Neural cell (in vitro differentiated cells): ENCODE measurements at regions not wholly inside any gene's neighbourhood (a gene's known extent, or its start where the extent isn't known, plus 50 kb on each side); places are given as distances from the start of the nearest gene placed in this dataset.

ENCODE experiments used
- CTCF ChIP-seq: fragments of 450-650 bp; IDR thresholded peaks from 2 replicates; pipeline ENCODE4 v1.5.1; 2014; ENCODE audit warnings: antibody characterized with exemption, mild to moderate bottlenecking, moderate library complexity; ENCODE audit not compliant: poor library complexity, severe bottlenecking
- EP300 ChIP-seq: fragments of 450-650 bp; conservative IDR thresholded peaks from 2 replicates; pipeline ENCODE4 v1.6.1; 2014; ENCODE audit warnings: antibody characterized with exemption, mild to moderate bottlenecking, moderate library complexity; ENCODE audit not compliant: poor library complexity, severe bottlenecking
- EZH2 ChIP-seq: fragments of 200-600, 300-800 bp; shearing (Covaris generic), sonication (generic); IDR thresholded peaks from 2 replicates; pipeline ENCODE4 v1.6.1; 2014; ENCODE audit warnings: antibody characterized with exemption, low read length, borderline replicate concordance, mild to moderate bottlenecking; ENCODE audit not compliant: insufficient read depth, poor library complexity, severe bottlenecking
- POLR2AphosphoS5 ChIP-seq: IDR thresholded peaks from 2 replicates; pipeline ENCODE4 v1.6.1; 2012
- RAD21 ChIP-seq: fragments of 450-650 bp; conservative IDR thresholded peaks from 2 replicates; pipeline ENCODE4 v1.6.1; 2014; ENCODE audit warnings: antibody characterized with exemption, mild to moderate bottlenecking, moderate library complexity
- REST ChIP-seq: IDR thresholded peaks from 2 replicates; pipeline ENCODE4 v1.6.1; 2012; ENCODE audit warnings: borderline replicate concordance
- SMC3 ChIP-seq: fragments of 450-650 bp; conservative IDR thresholded peaks from 2 replicates; pipeline ENCODE4 v1.6.1; 2014; ENCODE audit warnings: antibody characterized with exemption, mild to moderate bottlenecking, moderate library complexity; ENCODE audit not compliant: poor library complexity
- TAF1 ChIP-seq: IDR thresholded peaks from 2 replicates; pipeline ENCODE4 v1.6.1; 2012; ENCODE audit warnings: low read depth

- TF ChIP-seq EP300 (no peak), CTCF (no peak), TAF1 (no peak), EZH2 (no peak), SMC3 (no peak), POLR2AphosphoS5 (no peak), REST (no peak), RAD21 (no peak)
Observed at GRCh38 chr3:197378985-197379718, 80.7 kb upstream of the DLG1 start.
